WTC11 (cell line): ENCODE measurements at regions not wholly inside any gene's neighbourhood (a gene's known extent, or its start where the extent isn't known, plus 50 kb on each side); places are given as distances from the start of the nearest gene placed in this dataset.

Source experiments
- ATAC-seq: fragments of 200-7000 bp; cut with Tn5 transposase; 2 replicates; pipeline ENCODE4 v1.10.0; 2021; ENCODE audit warnings: mild to moderate bottlenecking, moderate library complexity
- CTCF ChIA-PET: fragments of 300-600 bp; sonication (Branson Sonifier 250); formaldehyde crosslinking; loops from one replicate; lab custom pipeline; 2021; ENCODE audit warnings: antibody characterized with exemption; lab: Charles Lee
- POLR2A ChIA-PET: fragments of 350-600 bp; sonication (Branson Sonifier 250); formaldehyde crosslinking; loops from one replicate; lab custom pipeline; 2021; ENCODE audit warnings: antibody characterized with exemption; lab: Charles Lee
- DNase-seq: peaks from one replicate; pipeline ENCODE4 v3.0.0; 2021; ENCODE audit warnings: low spot score
- H3K27ac Mint-ChIP-seq: 2 replicates; pipeline ENCODE4 v1.8.0; 2021; ENCODE audit warnings: mixed read lengths
- H3K27me3 Mint-ChIP-seq: 2 replicates; pipeline ENCODE4 v1.8.0; 2021; ENCODE audit warnings: low read depth, mild to moderate bottlenecking, moderate library complexity, mixed read lengths
- H3K36me3 Mint-ChIP-seq: 2 replicates; pipeline ENCODE4 v1.8.0; 2021; ENCODE audit warnings: mixed read lengths
- H3K4me1 Mint-ChIP-seq: 2 replicates; pipeline ENCODE4 v1.8.0; 2022; ENCODE audit warnings: mixed read lengths
- H3K4me3 Mint-ChIP-seq: 2 replicates; pipeline ENCODE4 v1.8.0; 2021; ENCODE audit warnings: mild to moderate bottlenecking, moderate library complexity, mixed read lengths
- H3K9me3 Mint-ChIP-seq: 2 replicates; pipeline ENCODE4 v1.8.0; 2021; ENCODE audit warnings: mixed read lengths
- ATF1 ChIP-seq: sonication (generic); formaldehyde crosslinking; IDR thresholded peaks from 2 replicates; pipeline ENCODE4 v1.8.1; 2023; ENCODE audit warnings: mild to moderate bottlenecking, moderate library complexity, missing genetic modification reagents
- ATF6 ChIP-seq: sonication (generic); formaldehyde crosslinking; IDR thresholded peaks from 2 replicates; pipeline ENCODE4 v1.8.1; 2023; ENCODE audit warnings: mild to moderate bottlenecking, missing genetic modification reagents
- CDX4 ChIP-seq: fragments of 250-450 bp; sonication (Bioruptor Pico); IDR thresholded peaks from 2 replicates; pipeline ENCODE4 v1.9.0; 2021; ENCODE audit warnings: moderate library complexity, mild to moderate bottlenecking, inconsistent platforms, borderline replicate concordance
- ERG ChIP-seq: fragments of 250-450 bp; sonication (Bioruptor Pico); IDR thresholded peaks from 2 replicates; pipeline ENCODE4 v1.8.0; 2021; ENCODE audit warnings: mild to moderate bottlenecking
- ESRRA ChIP-seq: sonication (generic); formaldehyde crosslinking; IDR thresholded peaks from 2 replicates; pipeline ENCODE4 v1.8.1; 2022; ENCODE audit warnings: mild to moderate bottlenecking, missing genetic modification reagents, borderline replicate concordance
- FOXP4 ChIP-seq: sonication (generic); formaldehyde crosslinking; IDR thresholded peaks from 2 replicates; pipeline ENCODE4 v1.8.0; 2022; ENCODE audit warnings: mild to moderate bottlenecking, missing genetic modification reagents
- GABPB1 ChIP-seq: sonication (generic); formaldehyde crosslinking; IDR thresholded peaks from 2 replicates; pipeline ENCODE4 v1.8.1; 2023; ENCODE audit warnings: mild to moderate bottlenecking, missing genetic modification reagents
- KAT7 ChIP-seq: sonication (generic); formaldehyde crosslinking; IDR thresholded peaks from 2 replicates; pipeline ENCODE4 v1.8.1; 2023; ENCODE audit warnings: missing genetic modification reagents, mild to moderate bottlenecking, borderline replicate concordance
- MLX ChIP-seq: sonication (generic); formaldehyde crosslinking; IDR thresholded peaks from 2 replicates; pipeline ENCODE4 v1.8.1; 2023; ENCODE audit warnings: mild to moderate bottlenecking, missing genetic modification reagents, moderate library complexity
- NFYB ChIP-seq: sonication (generic); formaldehyde crosslinking; conservative IDR thresholded peaks from 2 replicates; pipeline ENCODE4 v1.8.0; 2022; ENCODE audit warnings: low read depth, missing genetic modification reagents
- NR2C2 ChIP-seq: sonication (generic); formaldehyde crosslinking; IDR thresholded peaks from 2 replicates; pipeline ENCODE4 v1.8.0; 2022; ENCODE audit warnings: mild to moderate bottlenecking, missing genetic modification reagents
- RORB ChIP-seq: fragments of 250-450 bp; sonication (Bioruptor Pico); IDR thresholded peaks from 2 replicates; pipeline ENCODE4 v1.9.0; 2021; ENCODE audit warnings: mild to moderate bottlenecking
- SMAD4 ChIP-seq: sonication (generic); formaldehyde crosslinking; IDR thresholded peaks from 2 replicates; pipeline ENCODE4 v1.8.0; 2022; ENCODE audit warnings: mild to moderate bottlenecking, missing genetic modification reagents
- SOX15 ChIP-seq: fragments of 250-450 bp; sonication (Bioruptor Pico); IDR thresholded peaks from 2 replicates; pipeline ENCODE4 v1.9.0; 2021; ENCODE audit warnings: mild to moderate bottlenecking
- TCF7 ChIP-seq: sonication (generic); formaldehyde crosslinking; IDR thresholded peaks from 2 replicates; pipeline ENCODE4 v1.8.0; 2022; ENCODE audit warnings: mild to moderate bottlenecking, low read depth, missing genetic modification reagents, moderate library complexity
- TEAD1 ChIP-seq: sonication (generic); formaldehyde crosslinking; IDR thresholded peaks from 2 replicates; pipeline ENCODE4 v1.8.0; 2022; ENCODE audit warnings: mild to moderate bottlenecking, missing genetic modification reagents
- USF2 ChIP-seq: sonication (generic); formaldehyde crosslinking; IDR thresholded peaks from 2 replicates; pipeline ENCODE4 v1.8.1; 2023; ENCODE audit warnings: mild to moderate bottlenecking, missing genetic modification reagents, moderate library complexity
- ZNF232 ChIP-seq: sonication (generic); formaldehyde crosslinking; IDR thresholded peaks from 2 replicates; pipeline ENCODE4 v1.8.0; 2022; ENCODE audit warnings: mild to moderate bottlenecking, missing genetic modification reagents
- ZNF317 ChIP-seq: sonication (generic); formaldehyde crosslinking; IDR thresholded peaks from 2 replicates; pipeline ENCODE4 v1.8.1; 2023; ENCODE audit warnings: low read depth, mild to moderate bottlenecking, moderate library complexity, missing genetic modification reagents, borderline replicate concordance
- ZNF423 ChIP-seq: fragments of 250-450 bp; sonication (Bioruptor Pico); IDR thresholded peaks from 2 replicates; pipeline ENCODE4 v2.1.2; 2022; ENCODE audit warnings: mild to moderate bottlenecking, moderate library complexity
- ZNF671 ChIP-seq: fragments of 250-450 bp; sonication (Bioruptor Pico); IDR thresholded peaks from 2 replicates; pipeline ENCODE4 v1.8.0; 2021; ENCODE audit warnings: mild to moderate bottlenecking
- ZSCAN18 ChIP-seq: fragments of 250-450 bp; sonication (Bioruptor Pico); IDR thresholded peaks from 2 replicates; pipeline ENCODE4 v2.1.2; 2022; ENCODE audit warnings: mild to moderate bottlenecking, moderate library complexity

GRCh38 chr2:7966032-7966431 is 715.8 kb upstream of the ID2 start:
- H3K4me3 Mint-ChIP-seq: no peak overlapping the region
- peaks cover 6% of the 10 kb centered on the region; the same call in 1 of the 2 replicates for H3K27me3 Mint-ChIP-seq
- TF ChIP-seq ZNF232 (CRISPR knock-in tag) (no peak), ATF1 (no peak), GABPB1 (CRISPR knock-in tag) (no peak), MLX (CRISPR knock-in tag) (no peak)
- POLR2A ChIA-PET: no interaction called here
- H3K9me3 Mint-ChIP-seq: no peaks in the 10 kb centered on the region
- H3K4me1 Mint-ChIP-seq: peaks cover 34% of the 10 kb centered on the region
- H3K36me3 Mint-ChIP-seq: no peaks in the 10 kb centered on the region
- CTCF ChIA-PET: no interaction called here
- ATAC-seq (no peak), DNase-seq (no peak)
- H3K27ac Mint-ChIP-seq: no peak overlapping the region

- TF ChIP-seq RORB (CRISPR knock-in tag) (no peak), ZNF317 (CRISPR knock-in tag) (no peak), ZNF423 (CRISPR knock-in tag) (no peak), ERG (no peak), ZSCAN18 (CRISPR knock-in tag) (no peak), CDX4 (CRISPR knock-in tag) (no peak), KAT7 (CRISPR knock-in tag) (no peak), TEAD1 (CRISPR knock-in tag) (no peak), SOX15 (CRISPR knock-in tag) (no peak), GABPB1 (CRISPR knock-in tag) (no peak), TCF7 (no peak), NFYB (CRISPR knock-in tag) (no peak), ESRRA (CRISPR knock-in tag) (no peak), USF2 (no peak), FOXP4 (CRISPR knock-in tag) (no peak), SMAD4 (CRISPR knock-in tag) (no peak), ZNF671 (no peak), ATF6 (no peak), NR2C2 (CRISPR knock-in tag) (no peak)
- CTCF ChIA-PET: no interaction called here
- POLR2A ChIA-PET: no interaction called here
Measured at GRCh38 chr2:7967707-7968405, 714.0 kb upstream of the ID2 start.

More at GRCh38 chr2:7967707-7968405, 714.0 kb upstream of the ID2 start:
- Mint-ChIP-seq H3K4me1 (peaks cover 31% of the 10 kb centered on the region), H3K4me3 (no peak overlapping the region), H3K9me3 (no peaks in the 10 kb centered on the region), H3K27ac (no peak overlapping the region), H3K36me3 (no peaks in the 10 kb centered on the region), H3K27me3 (peaks cover 6% of the 10 kb centered on the region; the same call in 1 of the 2 replicates)
- no peak for DNase-seq
- ATAC-seq: no peak
